ENCODE measurements at regions not wholly inside any gene's neighbourhood (a gene's known extent, or its start where the extent isn't known, plus 50 kb on each side); places are given as distances from the start of the nearest gene placed in this dataset.

- Histone ChIP-seq H2AK5ac (ENCODE audit: insufficient read length, low read length) (no peak overlapping the region), H2BK20ac (ENCODE audit: low read depth, low read length, poor library complexity, severe bottlenecking) (no peak overlapping the region), H3K9ac (ENCODE audit: extremely low read depth, insufficient read length, low read length) (no peak overlapping the region), H2BK15ac (ENCODE audit: low read depth, low read length) (no peak overlapping the region), H3K4me2 (ENCODE audit: insufficient read depth, insufficient read length, low read length) (no peak overlapping the region), H3K27ac (ENCODE audit: insufficient read length, low read depth, low read length) (no peak overlapping the region), H3K14ac (ENCODE audit: insufficient read depth, low read length) (no peak overlapping the region), H2BK12ac (ENCODE audit: insufficient read length, low read depth, low read length) (no peak overlapping the region), H3K4me1 (ENCODE audit: insufficient read depth, low read length) (no peaks in the 10 kb centered on the region), H3K56ac (ENCODE audit: insufficient read length, low read depth, low read length) (no peak overlapping the region), H2AFZ (ENCODE audit: low read length) (no peak overlapping the region), H3K9me3 (ENCODE audit: control insufficient read depth, low read depth, low read length) (no peaks in the 10 kb centered on the region), H3K79me2 (ENCODE audit: insufficient read depth, low read length) (no peaks in the 10 kb centered on the region), H2BK5ac (ENCODE audit: insufficient read length, low read length) (no peak overlapping the region), H4K20me1 (ENCODE audit: control insufficient read depth, insufficient read depth, insufficient read length) (no peaks in the 10 kb centered on the region), H3K23ac (ENCODE audit: insufficient read length, low read depth, low read length) (no peak overlapping the region), H4K8ac (replicated peaks; ENCODE audit: insufficient read length, low read depth, low read length) (no peak overlapping the region), H2BK120ac (ENCODE audit: low read depth, low read length, poor library complexity, severe bottlenecking) (no peak overlapping the region), H3K79me1 (ENCODE audit: insufficient read depth, low read depth, low read length, poor library complexity, severe bottlenecking) (no peaks in the 10 kb centered on the region), H3T11ph (ENCODE audit: low read length) (no peak overlapping the region), H4K5ac (ENCODE audit: insufficient read length, low read depth, low read length) (no peak overlapping the region), H3K4ac (ENCODE audit: low read depth, low read length) (no peak overlapping the region), H3K18ac (ENCODE audit: insufficient read length, low read depth, low read length) (no peak overlapping the region), H4K91ac (ENCODE audit: insufficient read length, low read depth, low read length) (no peak overlapping the region), H3K27me3 (ENCODE audit: insufficient read depth, low read length) (no peaks in the 10 kb centered on the region), H3K23me2 (ENCODE audit: insufficient read length, low read depth, low read length, poor library complexity, severe bottlenecking) (no peaks in the 10 kb centered on the region)
- TF ChIP-seq CTCF (conservative IDR thresholded peaks at IDR 0.05): no peak
- no peak for DNase-seq
- no CpG with 5 or more reads among the region's 8 CpGs for WGBS (ENCODE audit: extremely low coverage, insufficient read length, low lambda C conversion rate)
- Mint-ChIP-seq H3K27ac (no peak overlapping the region), H3K4me3 (no peak overlapping the region), H3K36me3 (ENCODE audit: insufficient read depth in 1 of 3, low read depth in 3 of 3) (no peaks in the 10 kb centered on the region), H3K9me3 (no peaks in the 10 kb centered on the region), H3K4me1 (peaks cover 20 to 35% of the 10 kb centered on the region in 2 experiments), H3K27me3 (ENCODE audit: low read depth) (peaks cover 16% of the 10 kb centered on the region)
Observed at GRCh38 chr12:113565368-113565767, 93.7 kb upstream of the LHX5 start.

Data from H9 (cell line).